ENCODE measurements at regions not wholly inside any gene's neighbourhood (a gene's known extent, or its start where the extent isn't known, plus 50 kb on each side); places are given as distances from the start of the nearest gene placed in this dataset.

GRCh38 chr3:14334136-14334535, 68.3 kb upstream of the SLC6A6 start:
- TF ChIP-seq POLR2A (IDR thresholded peaks at IDR 0.05; ENCODE audit: low read depth, low read length) (no peak), POLR2AphosphoS5 (IDR thresholded peaks at IDR 0.05; ENCODE audit: low read depth, low read length) (no peak), TAF1 (IDR thresholded peaks at IDR 0.05; ENCODE audit: borderline replicate concordance, low read depth, low read length) (no peak)
